HG03103 (cell line): ENCODE measurements at regions not wholly inside any gene's neighbourhood (a gene's known extent, or its start where the extent isn't known, plus 50 kb on each side); places are given as distances from the start of the nearest gene placed in this dataset.

Source experiments
- ATAC-seq: cut with Tn5 transposase; IDR thresholded peaks from one replicate; pipeline ENCODE4 v1.9.1; 2021; ENCODE audit warnings: low read depth; ENCODE audit not compliant: unreplicated experiment

DNA sequence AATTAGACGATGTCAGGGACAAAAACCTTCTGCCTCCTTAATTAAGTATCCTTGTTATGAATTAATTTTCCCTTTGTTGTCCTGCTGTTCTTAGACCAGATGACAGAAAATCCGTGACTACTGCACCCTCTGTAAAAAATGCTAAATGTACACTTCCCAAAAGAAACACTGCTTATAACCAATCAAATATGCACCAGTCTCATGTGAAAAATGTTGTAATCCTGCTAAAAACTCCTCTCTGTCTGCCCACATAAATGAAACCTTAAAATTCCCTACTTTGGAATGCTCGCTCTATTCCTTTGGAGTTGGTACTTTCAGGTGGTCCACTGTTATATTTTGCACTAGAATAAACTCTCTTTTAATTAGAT lies 366.8 kb upstream of the CCDC179 start:
- no peak for ATAC-seq

DNA sequence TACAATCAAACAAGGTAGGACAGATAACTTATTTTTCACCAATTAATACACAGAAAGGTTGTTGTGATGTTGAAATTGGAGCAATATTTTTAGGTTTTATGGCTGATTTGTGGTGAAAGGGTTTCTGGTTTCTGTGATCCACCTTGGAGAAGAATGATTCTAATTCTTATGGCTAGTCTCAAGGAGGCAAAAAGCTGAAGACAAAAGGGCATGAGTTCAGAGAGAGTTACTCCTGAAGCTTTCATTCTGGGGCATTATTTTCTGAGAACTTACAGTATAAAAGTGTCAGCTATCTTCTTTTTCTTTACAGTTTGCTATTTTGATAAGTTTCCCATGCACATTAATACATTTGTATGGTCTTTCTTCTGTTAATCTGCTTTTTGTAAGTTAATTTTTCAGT lies 372.4 kb upstream of the CCDC179 start:
- ATAC-seq, result no peak

DNA sequence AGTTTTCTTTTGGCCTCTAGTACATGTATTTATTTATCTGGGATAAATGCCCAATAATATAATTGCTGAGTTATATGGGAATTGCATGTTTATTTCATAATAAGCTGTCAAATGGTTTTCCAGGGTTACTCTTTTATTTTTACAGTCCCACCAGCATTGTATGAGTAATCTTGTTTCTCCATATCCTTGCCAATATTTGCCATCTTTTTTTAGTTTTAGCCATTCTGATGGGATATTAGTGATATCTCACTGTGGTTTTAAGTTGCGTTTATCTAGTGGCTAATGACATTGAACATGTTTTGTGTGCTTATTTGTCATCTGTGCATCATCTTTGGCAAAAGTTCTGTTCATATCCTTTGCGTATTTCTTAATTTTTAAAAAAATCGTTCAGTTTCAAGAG lies 372.8 kb upstream of the CCDC179 start:
- no peak for ATAC-seq

DNA sequence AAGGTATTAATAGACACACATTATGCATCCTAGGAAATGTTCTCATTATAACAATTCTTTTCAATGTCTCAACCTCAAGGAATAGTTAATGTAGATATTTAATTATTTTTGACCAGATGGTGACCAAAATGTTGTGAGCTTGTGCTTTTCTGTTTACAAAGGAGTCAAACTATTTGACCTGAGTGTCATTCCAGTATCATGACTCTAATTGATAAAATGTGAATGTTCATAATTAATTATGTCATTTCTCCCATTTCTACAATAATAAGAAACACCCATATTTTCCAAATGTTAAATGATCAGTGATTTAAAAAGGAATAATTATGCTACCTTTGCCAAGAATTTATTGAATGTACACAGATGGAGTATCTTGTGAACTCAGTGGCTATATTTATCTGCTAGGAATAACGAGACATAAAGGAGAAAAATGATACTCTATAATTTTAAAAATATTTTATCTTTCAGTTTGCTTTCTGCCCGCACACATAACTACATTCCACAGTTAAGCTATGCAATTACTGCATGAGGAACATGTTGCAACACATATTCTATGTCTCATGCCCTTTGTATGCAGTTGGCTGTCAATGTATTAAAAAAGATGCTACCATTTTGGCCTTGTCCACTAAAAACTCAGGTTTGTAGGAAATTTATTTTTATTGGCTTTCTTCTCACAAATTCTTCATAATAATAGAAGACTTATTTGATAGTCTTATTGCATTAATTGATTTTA lies 376.7 kb upstream of the CCDC179 start:
- ATAC-seq, result no peak

DNA sequence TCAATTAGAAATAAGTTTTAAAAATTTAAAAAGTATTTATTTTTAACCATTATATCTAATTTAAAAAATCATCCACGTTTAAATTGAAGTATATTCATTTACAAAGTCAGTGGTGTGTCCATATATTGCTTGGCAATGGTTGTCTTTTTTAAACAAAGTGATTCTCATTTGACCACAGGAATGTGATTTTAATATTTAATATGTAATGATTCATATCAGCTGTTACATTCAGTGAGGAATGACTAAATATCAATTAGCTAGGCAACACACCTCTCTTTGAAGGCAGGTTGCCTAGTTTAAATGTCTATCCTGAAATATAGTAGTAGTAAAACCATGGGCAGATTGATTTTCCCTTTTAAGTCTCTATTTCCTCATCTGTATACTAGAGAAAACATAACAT lies 392.2 kb upstream of the CCDC179 start:
- ATAC-seq, result no peak

DNA sequence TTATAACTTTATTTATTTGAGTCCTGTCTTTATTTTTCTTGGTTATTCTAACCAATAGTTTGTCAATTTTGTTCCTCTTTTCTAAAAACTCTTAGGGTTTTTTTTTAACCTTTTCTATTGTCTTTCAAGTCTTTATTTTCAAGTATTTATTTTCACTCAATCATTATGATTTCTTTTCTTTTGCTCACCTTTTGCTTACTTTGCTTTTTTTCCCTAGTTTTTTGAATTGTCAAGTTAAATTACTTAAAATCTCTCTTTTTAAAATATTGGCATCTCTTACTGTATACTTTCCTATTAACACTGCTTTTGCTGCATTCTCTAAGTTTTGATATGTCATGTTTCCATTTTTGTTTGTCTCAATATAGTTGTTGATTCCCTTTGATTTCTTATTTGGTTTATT lies 396.8 kb upstream of the CCDC179 start:
- ATAC-seq, result no peak

DNA sequence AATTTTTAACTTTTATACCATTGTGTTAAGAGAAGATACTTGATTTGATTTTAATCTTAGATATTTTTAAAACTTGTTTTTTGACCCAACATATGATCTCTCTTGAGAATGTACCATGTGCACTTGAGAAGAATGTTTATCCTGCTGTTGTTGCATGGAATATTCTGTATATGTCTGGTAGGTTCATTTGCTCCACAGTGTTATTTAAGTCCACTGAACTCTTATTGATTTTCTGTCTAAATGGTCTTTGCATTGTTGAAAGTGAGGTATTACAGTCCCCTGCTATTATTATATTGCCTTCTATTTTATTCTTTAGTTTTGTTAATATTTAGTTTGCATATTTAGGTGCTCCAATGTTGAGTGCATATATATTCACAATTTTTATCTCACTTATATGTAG lies 397.3 kb upstream of the CCDC179 start:
- ATAC-seq, result no peak

DNA sequence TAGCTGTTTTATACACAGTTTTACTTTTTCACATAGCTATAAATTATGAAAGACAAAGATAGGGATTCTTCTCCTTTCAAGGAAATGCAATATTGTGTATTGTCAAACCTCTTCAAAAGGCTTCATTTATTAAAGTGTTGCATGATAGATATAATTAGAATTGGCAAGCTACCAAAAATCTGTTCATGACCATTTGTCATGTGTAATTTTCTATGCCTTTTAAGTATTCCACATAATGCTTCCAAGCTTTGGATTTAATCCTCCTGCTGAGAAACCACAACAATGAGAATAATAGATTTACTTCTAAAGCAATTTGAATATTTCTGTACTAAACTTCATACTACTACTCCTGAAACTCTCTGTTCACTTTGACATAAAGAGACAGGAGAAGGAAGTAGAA lies 403.2 kb upstream of the CCDC179 start:
- ATAC-seq, result no peak

DNA sequence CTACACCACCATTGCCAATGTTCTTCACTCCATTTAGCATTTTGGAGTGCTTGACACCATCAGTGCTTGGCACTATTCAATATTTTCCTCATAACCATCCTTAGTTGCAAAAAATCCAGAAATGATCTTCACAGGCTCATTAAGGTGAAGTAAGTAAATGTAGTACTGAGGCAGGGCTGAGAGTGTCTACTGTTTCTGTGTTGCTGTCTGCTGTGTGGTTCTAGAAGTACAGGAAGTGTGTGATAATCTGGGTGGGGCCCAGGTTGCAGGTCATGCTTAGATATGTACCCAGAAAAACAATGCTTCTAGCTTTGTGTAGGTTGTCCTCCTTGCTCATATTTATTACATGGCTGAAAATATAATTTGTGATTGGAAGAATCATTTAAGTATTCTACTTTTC lies 411.8 kb upstream of the CCDC179 start:
- no peak for ATAC-seq

DNA sequence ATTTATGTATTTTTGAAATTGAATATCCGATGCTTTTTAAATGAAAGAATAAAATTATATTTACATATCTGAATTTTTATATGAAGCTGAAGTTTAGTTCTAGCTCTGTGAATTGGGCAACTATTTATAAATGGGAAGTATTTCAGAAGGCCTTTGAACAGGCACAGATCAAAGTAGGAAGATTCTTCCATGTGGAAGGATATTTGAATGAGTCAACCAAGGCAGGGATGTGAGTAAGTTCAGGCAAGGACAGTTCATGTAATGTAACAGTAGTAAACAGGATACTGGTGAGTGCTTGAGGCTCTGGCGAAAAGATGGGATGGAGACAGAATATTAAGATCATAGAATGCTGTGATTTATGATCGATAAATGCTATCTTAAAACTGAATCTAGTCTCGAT lies 417.8 kb upstream of the CCDC179 start:
- no peak for ATAC-seq

DNA sequence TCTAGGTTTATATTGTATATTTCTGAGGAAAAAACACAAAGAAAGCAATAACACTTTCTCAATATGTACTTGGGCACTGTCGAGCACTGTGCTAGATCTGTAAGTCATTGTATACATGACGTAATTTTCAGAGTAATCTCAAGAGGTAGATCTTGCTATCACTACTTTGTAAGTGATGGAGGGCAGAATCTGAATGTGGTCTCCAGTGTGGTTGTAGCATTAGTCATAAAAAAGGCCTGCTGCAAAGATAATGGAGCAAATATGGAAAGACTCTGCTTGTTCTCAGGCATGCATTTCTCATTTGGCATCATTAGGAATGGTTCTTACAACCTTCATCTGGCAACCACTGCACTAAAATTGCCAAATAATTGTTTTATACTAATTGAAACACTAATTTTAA lies 419.8 kb upstream of the CCDC179 start:
- no peak for ATAC-seq

DNA sequence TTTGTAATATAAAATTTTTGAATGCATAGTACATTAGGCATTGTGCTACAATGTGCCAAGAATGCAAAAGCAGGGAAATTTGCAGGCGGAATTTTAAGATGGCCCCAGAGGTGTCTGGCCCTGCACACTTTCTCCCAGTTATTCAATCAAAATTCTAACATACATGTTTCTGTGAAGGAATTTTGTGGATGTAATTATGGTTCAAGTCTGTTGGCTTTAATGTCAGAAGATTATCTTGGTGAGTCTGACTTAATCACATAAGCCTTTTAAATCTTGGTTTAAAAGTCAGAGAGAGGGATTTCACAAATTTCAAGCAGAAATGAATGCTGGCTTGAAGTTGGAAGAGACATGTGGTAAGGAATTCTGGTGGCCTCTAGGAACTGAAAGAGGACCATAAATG lies 423.4 kb upstream of the CCDC179 start:
- no peak for ATAC-seq

DNA sequence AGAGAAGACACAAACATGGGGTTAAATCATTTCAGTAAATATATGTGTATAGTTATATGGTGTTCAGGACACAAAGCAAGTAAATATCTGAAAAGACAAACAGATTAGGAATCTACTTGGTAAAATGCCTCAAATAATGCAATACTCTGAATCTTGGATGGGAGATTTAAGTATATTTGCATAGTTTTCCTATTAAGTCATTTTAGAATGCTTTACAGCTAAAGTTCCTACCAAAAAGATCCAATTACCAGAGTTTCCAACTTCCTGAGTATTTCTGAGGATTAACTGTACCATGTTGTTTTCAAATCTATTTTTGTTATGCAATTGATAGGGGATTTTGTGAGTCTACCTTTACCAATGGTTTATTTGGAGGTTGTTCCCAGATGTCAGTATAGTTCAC lies 424.4 kb upstream of the CCDC179 start:
- ATAC-seq, result no peak

DNA sequence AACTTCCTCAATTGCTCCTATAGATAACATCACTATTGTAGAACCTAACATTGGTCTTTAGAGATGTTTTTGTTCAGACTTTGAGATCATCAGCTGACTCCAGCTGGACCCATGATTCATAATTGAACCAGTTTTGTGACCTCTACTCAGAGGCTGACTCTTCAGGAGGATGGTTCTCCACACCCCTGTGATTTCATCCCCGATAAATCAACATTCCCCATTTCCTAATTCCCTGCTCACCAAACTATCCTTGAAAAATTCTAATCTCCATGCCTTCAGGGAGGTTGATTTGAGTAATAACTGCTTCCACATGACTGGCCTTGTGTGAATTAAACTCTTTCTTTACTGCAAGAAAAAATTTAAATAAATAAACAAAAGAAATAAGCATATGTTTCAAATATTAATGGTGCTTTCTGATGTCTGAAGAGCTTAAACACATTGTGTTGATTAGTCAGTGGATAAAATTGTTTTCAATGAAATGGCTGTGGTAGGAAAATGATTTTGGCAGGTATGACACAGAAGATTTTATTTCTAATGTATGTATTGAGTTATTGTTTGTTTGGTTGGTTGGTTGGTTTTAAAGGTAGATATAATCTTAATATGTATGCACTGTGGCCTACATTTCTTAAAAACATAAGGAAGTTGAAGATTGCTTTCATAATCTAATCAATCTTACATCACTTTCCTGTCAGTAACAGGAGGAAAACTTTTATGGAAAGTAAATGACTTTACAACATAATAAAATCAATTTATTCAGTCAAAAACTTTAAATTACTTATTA lies 427.9 kb upstream of the CCDC179 start:
- ATAC-seq, result no peak

DNA sequence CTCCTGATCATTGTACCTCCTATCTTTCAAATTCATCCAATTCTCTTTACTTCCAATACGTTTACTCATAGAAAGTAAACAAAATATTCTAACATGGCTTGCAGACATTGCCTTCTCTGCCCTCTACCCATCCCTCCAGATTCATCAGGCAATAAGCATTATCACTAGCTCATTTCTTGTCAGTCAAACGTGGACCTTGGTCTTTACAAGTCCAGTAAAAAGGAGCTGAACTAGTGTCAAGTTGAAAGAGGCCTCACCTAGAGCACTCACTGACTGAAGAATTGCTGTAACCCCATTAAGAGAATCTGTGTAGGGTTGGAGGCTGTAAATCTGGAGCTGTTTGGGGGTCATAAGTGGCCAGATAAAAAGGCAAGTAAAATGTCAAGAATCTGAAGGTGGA lies 435.0 kb upstream of the CCDC179 start:
- ATAC-seq, result no peak

DNA sequence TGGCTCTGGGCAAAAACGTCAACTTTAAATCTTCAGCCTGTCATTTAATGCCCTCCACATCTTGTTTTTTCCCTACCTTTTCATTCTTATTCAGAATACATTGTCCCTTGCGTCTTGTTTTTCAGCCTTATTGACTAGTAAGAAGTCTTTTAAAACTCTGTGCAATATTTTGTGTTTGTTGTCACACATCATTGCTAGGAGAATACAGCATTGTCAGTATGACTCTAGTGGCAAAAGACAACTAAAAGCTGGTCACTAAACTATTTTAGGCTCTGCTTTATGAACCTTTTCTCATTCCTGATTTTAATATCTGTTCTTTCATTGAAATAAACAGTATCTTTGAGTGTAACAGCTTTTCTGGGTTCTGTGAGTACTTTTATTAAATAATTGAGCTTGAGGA lies 447.8 kb upstream of the CCDC179 start:
- no peak for ATAC-seq

DNA sequence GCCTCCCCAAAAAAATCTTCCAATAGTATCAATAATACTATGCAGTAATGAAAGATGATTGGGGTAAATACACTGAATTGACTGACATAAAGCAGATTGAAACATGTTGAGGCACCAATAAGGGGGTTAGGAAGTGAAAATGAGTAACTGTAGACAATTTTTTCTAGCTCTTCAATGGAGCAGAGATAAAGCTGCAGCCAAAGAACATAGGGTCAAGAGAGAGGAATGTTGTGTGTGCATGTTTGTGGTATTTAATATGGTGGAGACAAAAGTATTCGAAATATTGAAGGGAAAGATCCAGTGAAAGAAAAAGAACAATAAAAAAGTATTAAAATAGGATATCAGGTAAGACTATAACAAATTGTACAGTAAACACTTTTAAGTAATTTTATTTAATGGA lies 450.0 kb upstream of the CCDC179 start:
- no peak for ATAC-seq

DNA sequence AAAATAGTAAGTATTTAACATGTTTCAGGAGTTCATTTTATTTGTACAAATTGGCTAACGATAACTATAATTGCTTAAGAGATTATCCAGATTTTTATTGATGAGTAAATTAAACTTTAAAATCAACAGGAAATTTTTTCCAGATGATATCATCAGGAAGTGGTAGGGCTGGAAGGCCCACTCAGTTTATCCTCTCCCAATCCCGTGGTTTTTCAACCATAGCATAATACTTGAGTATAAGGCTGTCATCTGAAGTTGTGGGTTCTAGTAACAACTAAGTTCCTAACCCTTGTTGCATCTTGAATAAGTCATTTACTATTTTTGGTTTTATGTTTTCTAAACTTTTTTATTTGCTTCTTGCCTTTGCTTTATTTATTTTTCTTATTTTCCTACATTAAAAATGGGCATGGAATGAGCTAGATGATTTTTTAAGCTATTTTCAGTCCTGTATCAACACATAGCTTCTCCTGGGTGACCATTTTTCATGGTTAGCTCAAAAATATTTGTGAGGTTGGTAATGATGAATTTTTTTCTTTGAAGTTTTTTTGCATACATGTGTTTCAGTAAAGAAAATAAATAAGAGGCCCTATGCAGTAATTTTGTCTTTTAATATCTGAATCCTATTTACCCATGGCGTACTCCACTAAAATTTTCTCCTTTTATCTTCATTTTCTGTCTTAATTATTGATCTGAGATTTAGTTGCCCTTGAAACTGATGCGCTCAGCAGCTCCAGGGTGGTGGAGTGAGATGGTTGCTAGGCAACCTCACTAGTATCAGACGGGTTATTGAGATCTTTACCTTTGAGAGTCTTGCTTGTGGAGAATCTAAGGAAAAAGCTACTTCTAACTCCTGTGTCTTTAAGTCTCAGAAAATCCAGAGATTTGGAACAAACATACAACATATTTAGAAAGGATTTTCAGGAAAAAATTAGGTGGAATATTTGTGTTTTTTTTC lies 452.0 kb upstream of the CCDC179 start:
- no peak for ATAC-seq

DNA sequence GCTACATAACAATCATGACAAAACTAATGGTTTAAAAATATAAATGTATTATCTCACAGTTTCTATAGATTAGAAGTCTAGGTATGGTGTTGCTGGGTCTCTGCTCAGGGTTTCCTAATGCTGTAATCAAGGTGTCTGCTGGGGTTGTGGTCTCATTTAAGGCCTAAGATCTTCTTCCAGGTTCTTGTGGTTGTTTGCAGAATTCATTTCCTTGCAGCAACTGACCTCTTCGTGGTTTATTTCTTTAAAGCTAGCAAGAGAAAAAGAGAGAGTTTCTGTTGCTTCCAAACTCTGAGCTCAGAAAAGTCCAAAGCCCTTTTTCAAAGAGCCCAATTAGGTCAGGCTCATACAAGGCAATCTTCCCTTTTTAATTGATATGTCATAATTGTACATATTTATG lies 452.7 kb upstream of the CCDC179 start:
- ATAC-seq, result no peak

DNA sequence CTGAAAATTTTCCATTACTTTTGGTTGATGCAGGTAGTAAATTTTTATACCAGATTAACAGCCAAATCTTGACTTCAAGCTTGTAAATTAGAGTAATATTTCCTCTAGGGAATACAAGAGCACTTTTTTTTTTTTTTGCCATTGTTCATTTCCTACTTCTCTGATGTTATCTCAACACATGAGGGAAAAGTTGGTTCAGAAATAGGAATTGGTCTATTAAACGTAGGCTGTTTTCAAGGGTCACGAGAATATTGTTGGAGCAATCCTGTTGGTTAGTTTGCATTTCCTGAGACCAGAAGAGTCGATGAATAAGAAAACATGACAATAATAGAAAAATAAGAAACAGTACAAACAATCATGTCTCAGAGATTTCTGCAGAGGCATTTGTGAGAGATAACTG lies 453.9 kb upstream of the CCDC179 start:
- no peak for ATAC-seq

DNA sequence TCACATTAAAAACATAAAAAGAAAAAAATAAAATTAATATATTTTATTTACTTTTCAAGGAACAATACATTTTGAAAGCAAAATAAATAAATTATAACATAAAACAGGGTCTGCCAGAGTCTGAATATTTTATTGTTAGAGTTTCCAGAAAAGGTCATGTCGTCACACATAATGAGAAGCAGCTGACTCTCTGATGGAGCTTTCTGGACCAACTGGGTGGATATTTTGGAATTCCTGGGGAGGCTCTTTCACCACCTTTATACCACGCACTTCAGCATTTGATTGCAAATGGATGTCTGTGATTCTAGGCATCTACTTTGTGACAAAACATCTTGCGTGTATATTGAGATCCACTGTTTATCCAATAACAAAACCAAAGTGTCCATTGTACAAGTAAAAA lies 455.0 kb upstream of the CCDC179 start:
- ATAC-seq, result no peak
